Hepatic stellate cell (primary cell): ENCODE measurements at regions not wholly inside any gene's neighbourhood (a gene's known extent, or its start where the extent isn't known, plus 50 kb on each side); places are given as distances from the start of the nearest gene placed in this dataset.
A peak's percentile ranks its signal among the peaks of the same experiment; 100 is the strongest.

Experiments used
- DNase-seq: peaks from one replicate; pipeline ENCODE4 v3.0.0; 2011; ENCODE audit warnings: low spot score

DNA sequence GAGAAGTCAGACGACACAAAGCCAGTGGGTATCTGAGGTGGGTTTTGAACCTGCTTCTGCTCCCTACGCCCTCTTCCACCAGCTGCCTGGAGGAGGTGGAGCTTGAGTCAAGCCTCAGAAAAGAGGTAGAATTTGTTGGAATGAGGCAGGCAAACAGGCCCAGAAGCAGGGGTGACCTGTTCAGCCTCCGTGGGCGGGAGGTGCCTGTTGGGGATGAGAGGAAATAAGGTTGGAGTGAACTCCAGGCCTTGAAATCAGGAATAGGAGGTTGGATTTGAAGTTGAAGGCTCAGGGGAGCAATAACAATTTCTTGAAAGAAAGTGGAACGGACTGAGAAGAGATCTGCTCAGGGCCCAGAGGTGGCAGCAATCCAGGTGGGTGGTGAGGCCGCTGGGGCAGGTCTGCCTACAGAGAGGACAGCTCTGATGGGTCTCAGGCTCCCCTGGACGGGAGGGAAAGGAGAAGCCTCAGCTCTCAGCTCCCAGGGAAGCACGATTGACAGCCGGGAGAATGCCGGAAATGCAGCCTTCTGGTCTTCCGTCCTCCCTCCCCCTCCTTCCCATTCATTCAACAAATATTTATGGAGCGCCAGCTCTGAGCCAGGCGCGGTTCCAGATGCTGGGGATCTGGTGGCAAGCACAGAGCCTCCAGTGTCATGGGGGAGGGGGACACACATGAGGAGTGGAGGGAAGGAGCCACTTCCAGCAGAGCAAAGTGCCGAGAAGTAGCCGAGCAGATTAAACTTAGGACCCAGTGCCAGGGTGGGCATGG is 61.9 kb upstream of the CIBAR2 start:
- DNase-seq, result peak; percentile 95

DNA sequence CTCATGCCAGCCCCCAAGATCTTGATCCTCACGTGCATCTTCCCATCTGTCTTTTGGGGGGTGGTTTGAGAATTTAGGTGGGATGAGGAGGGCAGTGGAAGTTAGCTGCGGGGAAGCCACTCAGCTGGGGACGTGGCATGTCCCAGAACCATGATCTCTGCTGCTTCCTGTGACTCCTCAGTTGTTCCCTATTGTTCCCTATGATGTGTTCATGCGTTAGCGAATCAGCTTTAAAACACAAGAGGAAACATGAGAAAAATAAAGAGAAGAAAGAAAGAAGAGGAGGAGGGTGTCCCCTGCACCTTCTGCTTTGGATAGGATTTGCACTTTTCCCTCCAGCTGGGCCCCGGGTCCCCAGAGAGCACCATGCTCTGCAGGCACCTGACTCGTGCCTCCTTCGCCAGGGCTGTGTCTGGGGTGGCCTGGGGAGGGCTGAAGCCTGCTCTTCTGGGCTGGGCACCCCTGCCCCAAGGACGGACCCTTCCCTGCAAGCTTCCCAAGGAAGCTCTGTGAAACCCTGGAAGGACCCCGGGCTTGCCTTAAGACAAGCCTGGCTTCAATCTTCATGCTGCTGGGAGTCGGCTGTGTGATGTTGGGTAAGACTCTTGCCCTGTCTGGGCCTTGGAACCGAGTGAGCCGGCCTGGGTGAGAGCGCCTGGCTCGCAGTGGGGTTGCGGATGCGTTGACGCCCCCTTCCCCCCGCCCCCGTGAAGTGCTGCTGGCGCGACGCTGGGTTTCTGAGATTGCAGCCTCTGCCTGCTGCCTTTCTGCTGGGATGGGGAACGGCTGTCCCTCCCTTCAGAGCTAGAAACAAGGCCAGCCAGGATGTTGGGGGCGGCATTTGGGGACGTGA is 62.8 kb upstream of the CIBAR2 start:
- DNase-seq, result no peak

DNA sequence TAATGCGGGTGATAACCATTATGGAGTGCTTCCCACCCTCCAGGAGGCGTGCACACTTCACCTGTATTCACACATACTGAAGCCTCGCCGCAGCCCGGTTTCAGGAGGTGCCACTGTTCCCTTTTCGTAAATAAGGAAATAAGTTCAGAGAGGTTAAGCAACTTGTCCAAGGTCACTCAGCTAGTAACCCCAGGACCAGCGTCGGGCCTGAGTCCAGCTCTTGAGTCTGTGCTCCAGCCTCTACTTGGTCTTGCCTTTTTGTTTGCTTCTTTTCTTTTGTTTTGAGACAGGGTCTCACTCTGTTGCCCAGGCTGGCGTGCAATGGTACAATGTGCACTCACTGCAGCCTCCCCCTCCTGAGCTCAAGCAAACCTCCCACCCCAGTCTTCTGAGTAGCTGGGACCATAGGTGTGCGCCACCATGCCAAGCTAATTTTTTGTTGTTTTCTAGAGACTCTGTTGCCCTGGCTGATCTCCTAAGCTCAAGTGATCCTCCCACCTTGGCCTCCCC is 63.5 kb upstream of the CIBAR2 start:
- DNase-seq, result no peak

DNA sequence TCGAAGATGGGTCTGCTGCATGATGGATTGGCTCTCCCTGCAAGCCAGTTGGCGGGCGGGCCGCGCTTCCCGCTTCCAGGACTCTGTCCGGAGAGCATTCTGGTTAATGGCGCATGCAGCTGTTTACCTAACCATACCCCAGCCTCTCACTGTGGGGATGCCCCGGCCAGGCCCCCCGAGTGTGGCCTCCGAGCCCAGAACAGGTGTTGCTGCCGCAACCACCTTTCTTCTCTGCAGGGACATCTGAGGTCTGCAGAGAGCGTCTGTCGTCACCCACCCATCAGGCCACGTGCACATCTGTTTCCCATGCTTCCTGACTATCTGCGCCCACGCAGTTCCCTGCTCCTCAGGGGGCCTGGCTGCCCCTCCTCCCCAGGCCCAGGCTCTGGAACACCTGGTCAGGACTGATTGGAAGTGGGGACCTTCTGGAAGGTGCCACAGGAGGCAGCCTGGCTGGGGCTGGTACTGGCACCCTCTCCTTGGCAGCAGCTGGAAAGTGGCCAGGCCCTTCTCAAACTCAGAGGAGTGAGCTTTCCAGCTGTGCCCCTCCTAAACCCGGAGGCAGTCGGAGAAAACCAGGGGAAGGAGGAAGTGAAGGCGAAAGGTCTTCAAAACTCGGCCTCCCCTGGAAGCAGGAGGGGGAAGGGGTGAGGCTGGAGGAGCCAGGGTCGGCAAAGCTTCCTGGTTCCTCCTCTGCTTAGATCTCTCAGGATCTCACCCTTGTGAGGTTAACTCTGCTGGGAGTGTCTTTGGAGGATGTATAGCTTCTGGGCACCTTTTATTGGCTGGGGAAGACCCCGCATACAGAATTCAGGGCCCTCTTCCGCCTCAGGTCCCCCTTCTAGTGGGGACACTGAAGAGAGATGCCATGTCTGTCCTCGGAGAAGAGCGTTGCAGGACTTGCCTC is 64.5 kb upstream of the CIBAR2 start:
- no peak for DNase-seq

DNA sequence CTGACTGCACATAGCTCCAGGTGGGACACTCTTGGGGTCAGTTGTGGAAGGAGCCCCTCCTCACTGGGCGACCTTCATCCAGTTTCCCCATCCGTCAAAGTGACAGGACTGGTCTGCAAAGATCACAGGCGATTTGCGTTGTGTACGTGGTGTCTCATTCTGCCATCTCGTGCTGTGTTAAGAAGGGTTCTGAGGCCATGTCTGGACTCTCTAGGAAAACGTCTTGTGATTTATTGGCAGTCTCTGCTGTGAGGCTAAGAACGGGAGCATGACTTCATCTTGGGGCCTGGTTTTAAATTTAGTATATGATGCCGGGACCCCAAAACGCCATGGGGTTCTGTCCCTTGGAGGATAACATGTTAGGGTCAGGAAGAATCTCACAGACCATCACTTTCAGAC is 65.2 kb upstream of the CIBAR2 start:
- DNase-seq, result no peak

DNA sequence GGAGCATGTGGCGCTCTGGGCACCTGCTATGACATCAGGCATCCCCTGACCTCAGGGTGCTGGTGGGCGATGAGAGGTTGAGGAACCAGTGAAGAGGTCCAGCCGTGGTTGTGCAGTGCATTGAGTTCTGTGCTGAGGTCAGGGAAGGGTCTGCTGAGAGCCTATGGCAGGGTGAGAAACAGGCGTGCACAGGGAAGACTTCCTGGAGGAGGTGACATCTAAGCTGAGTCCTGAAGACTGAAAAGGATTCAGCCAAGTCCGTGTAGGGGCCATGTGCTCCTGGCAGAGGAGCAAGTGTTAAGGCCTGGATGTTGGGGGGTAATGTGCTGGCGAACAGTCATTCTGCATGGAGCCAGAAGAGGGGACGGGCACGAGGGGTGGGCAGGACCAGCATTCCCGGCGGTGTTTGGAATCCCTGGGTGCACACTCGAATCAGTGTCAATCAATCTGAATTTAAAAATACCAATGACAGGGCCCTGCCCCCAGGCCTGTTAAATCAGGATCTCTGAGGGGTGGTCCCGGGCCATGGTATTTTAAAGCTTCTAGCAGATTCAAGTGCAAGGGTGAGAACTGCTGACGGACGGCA is 65.8 kb upstream of the CIBAR2 start:
- DNase-seq, result no peak

DNA sequence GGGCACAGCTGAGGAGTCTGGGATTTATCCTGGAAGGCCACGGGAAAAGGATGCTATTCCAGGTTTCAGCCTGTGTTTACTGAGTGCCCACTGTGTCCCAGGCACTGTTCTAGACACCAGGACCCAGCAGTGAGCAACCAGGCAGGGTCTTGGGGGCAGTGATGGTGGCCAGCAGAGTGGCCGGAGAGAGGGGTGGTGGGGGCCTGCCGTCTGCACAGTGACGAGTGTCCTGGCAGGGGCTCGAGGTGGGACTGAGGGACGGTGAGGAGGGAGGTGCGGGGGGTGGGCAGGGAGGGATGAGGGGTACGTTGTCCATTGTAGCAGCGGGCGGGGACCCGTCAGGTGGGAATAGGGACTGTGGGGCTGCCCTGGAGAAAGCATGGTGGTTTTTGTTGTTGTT is 66.3 kb upstream of the CIBAR2 start:
- DNase-seq, result no peak

DNA sequence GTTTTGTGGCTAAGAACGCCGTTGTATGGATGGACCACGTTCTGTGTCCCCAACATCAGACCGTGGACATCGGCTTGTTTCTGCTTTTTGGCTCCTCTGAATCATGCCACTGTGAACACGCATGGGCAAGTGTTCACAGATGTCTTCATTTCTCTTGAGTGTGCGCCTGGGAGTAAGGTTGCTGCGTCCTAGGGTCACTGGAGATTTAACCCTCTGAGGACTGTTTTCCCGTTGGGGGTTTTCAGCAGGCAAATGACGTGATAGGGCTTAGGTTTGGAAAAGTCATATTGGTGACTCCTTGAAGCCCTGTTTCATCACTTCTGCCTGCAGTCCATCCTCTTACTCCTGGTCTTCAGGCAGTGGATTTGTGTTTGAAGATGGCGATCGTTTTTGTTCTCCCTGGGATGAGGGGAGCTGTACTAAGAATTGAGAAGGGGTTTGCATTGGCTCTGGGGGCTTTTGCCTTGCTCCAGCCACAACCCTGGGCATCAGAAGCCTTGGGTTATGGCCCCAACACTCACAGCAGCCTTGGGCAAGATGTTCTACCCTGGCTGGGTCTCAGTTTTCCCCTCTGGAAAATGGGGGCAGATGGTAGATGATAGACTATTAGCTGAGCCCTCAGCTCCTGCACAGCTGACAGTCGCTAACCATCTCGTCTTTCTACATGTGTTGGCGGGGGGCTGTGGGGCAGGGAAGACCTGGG is 67.2 kb upstream of the CIBAR2 start:
- no peak for DNase-seq

GRCh38 chr16:85180047-85180826 is 68.0 kb upstream of the CIBAR2 start:
- DNase-seq, result no peak

GRCh38 chr16:85180827-85181738 is 68.8 kb upstream of the CIBAR2 start:
- DNase-seq, result no peak

DNA sequence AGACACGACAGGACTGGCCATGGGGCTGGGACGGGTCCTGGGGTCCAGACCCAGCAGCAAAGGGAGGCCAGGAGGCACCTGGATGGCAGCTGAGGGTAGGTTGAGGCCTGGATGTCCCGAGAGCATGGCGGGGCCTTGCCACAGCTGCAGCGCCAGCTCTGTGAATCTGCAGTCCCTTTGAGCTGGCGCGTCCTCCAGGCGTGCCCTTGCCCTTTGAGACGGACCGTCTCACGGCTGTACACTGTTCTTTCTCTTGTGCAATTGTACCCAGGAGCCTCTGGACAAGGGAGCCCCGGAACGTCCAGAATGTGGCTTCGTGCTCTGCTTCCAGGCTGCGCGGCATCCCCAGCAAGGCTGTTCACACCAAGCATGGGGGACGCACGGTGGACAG is 69.5 kb upstream of the CIBAR2 start:
- DNase-seq, result no peak

- DNase-seq, result no peak
Measured at GRCh38 chr16:85182286-85182685, 70.0 kb upstream of the CIBAR2 start.

GRCh38 chr16:85182774-85183173 is 70.5 kb upstream of the CIBAR2 start:
- no peak for DNase-seq

GRCh38 chr16:85183564-85183963 is 71.3 kb upstream of the CIBAR2 start:
- DNase-seq, result no peak

- DNase-seq, result no peak
Measured at GRCh38 chr16:85184404-85184803, 72.1 kb upstream of the CIBAR2 start.

- DNase-seq, result no peak
Measured at GRCh38 chr16:85185303-85186100, 73.2 kb upstream of the CIBAR2 start.

DNA sequence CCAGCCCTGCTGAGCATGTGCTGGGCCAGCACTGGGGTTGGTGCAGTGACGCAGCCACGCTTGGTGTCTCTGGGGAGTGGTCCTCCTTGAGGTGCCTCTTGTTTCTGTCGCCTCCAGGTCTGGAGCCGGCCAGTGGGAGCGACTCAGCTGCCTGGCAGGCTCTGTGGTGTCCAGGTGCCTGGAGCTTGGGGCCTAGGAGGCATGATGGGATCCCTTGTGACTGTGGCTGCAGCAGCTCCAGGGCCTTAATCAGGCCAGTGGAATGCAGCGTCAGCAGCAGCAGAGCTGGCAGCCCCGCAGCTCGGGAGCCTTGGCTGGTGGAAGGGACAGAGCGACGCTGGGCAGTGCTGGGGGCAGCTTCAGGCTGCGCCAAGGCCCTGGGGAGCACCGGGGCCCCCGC is 74.7 kb upstream of the CIBAR2 start:
- no peak for DNase-seq

- no peak for DNase-seq
Measured at GRCh38 chr16:85187447-85187846, 75.2 kb upstream of the CIBAR2 start.
